ENCODE measurements at regions not wholly inside any gene's neighbourhood (a gene's known extent, or its start where the extent isn't known, plus 50 kb on each side); places are given as distances from the start of the nearest gene placed in this dataset.

DNA sequence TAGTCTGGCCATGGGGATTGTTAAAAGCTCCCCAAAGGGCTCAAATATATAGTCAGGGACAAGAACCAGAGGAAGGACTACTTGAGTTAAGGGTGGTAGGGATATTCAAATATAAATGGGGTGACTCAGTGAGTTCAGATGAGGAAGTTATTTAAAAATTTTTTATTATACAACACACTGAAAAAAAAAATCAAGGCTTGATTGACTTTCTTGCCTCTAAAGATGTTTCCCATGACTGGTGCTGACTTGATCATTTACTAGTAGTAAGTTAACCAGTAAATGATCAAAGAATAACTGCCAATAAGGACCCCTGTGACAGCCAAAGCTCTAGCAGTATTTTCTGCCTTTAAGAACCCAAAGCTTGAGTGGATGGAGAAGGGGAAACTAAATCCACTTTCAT lies 357.6 kb upstream of the NR5A2 start:
- H3K27me3 ChIP-seq (ENCODE audit: control insufficient read depth in 3 of 3, insufficient read depth in 3 of 3, low read length in 3 of 3) = no peaks in the 10 kb centered on the region
- no peak for FAIRE-seq
- no peaks in the 10 kb centered on the region for H3K4me1 ChIP-seq (ENCODE audit: control insufficient read depth in 3 of 3, insufficient read depth in 2 of 3, low read depth in 1 of 3, low read length in 2 of 3)
- H3K9me3 ChIP-seq (ENCODE audit: control insufficient read depth in 2 of 2, insufficient read depth in 1 of 2, low read depth in 1 of 2, low read length in 1 of 2) = no peaks in the 10 kb centered on the region
- H3K36me3 ChIP-seq (ENCODE audit: control insufficient read depth in 3 of 3, insufficient read depth in 2 of 3, low read depth in 1 of 3, low read length in 3 of 3) = no peaks in the 10 kb centered on the region
- H3K4me3 ChIP-seq (ENCODE audit: low read depth in 1 of 3, low read length in 3 of 3) = no peak overlapping the region
- no peak overlapping the region for H3K27ac ChIP-seq (ENCODE audit: low read depth in 1 of 3, low read length in 2 of 3)
- DNase-seq = no peak

DNA sequence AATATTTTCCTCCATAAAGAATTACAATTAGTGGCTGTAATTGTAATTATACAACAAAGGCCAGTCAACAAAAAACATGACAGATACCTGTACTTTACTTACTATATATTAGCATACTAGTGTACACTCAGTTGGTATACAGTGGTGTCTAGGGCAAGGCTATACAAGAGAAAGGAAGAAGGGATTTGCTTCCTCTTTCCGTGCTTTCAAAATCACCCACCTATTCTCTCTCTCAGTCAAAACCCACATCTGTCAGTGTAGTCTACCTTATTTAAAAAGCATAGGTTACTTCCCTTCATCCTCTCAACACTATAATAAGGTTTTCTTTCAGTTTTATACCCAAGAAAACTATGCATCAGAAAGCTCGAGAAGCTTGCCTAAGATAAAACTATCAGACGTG lies 355.8 kb upstream of the NR5A2 start:
- Histone ChIP-seq H3K9me3 (ENCODE audit: control insufficient read depth in 2 of 2, insufficient read depth in 1 of 2, low read depth in 1 of 2, low read length in 1 of 2) (no peaks in the 10 kb centered on the region), H3K4me1 (ENCODE audit: control insufficient read depth in 3 of 3, insufficient read depth in 2 of 3, low read depth in 1 of 3, low read length in 2 of 3) (no peaks in the 10 kb centered on the region), H3K27me3 (ENCODE audit: control insufficient read depth in 3 of 3, insufficient read depth in 3 of 3, low read length in 3 of 3) (no peaks in the 10 kb centered on the region), H3K36me3 (ENCODE audit: control insufficient read depth in 3 of 3, insufficient read depth in 2 of 3, low read depth in 1 of 3, low read length in 3 of 3) (no peaks in the 10 kb centered on the region), H3K27ac (ENCODE audit: low read depth in 1 of 3, low read length in 2 of 3) (no peak overlapping the region), H3K4me3 (ENCODE audit: low read depth in 1 of 3, low read length in 3 of 3) (no peak overlapping the region)
- FAIRE-seq (no peak), DNase-seq (no peak)
- WGBS, 3 donors = 85 to 87% (median 85%) methylated on average over 3 of the region's 3 CpGs

- no peaks in the 10 kb centered on the region for H3K4me1 ChIP-seq (ENCODE audit: control insufficient read depth in 3 of 3, insufficient read depth in 2 of 3, low read depth in 1 of 3, low read length in 2 of 3)
- 89 to 97% (median 90%) methylated on average over 3 of the region's 3 CpGs for WGBS, 3 donors
- FAIRE-seq = no peak
- H3K9me3 ChIP-seq (ENCODE audit: control insufficient read depth in 2 of 2, insufficient read depth in 1 of 2, low read depth in 1 of 2, low read length in 1 of 2) = no peaks in the 10 kb centered on the region
- no peak for DNase-seq
- no peak overlapping the region for H3K4me3 ChIP-seq (ENCODE audit: low read depth in 1 of 3, low read length in 3 of 3)
- H3K27ac ChIP-seq (ENCODE audit: low read depth in 1 of 3, low read length in 2 of 3) = no peak overlapping the region
- no peaks in the 10 kb centered on the region for H3K27me3 ChIP-seq (ENCODE audit: control insufficient read depth in 3 of 3, insufficient read depth in 3 of 3, low read length in 3 of 3)
- no peaks in the 10 kb centered on the region for H3K36me3 ChIP-seq (ENCODE audit: control insufficient read depth in 3 of 3, insufficient read depth in 2 of 3, low read depth in 1 of 3, low read length in 3 of 3)
Observed at GRCh38 chr1:199675937-199676336, 351.6 kb upstream of the NR5A2 start.

DNA sequence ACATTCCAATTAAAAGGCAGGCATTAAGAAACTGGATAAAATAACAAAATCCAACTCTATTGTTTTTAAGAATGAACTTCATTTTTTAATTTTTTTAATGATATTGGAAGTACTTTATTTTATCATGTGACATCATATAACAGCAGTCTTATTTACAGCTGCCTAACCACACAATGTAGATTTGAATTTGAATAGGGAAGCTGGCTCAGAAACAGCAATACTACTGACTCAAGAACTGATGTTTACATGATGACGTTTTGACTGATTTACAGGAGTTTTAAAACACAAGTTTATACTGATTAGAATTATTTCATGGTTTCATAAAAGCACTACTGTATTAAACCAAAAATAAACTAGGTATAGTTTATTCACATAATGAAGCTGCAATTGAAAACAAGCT lies 348.7 kb upstream of the NR5A2 start:
- no peaks in the 10 kb centered on the region for H3K27me3 ChIP-seq (ENCODE audit: control insufficient read depth in 3 of 3, insufficient read depth in 3 of 3, low read length in 3 of 3)
- no peak overlapping the region for H3K27ac ChIP-seq (ENCODE audit: low read depth in 1 of 3, low read length in 2 of 3)
- no peaks in the 10 kb centered on the region for H3K4me1 ChIP-seq (ENCODE audit: control insufficient read depth in 3 of 3, insufficient read depth in 2 of 3, low read depth in 1 of 3, low read length in 2 of 3)
- no peak overlapping the region for H3K4me3 ChIP-seq (ENCODE audit: low read depth in 1 of 3, low read length in 3 of 3)
- DNase-seq (no peak), FAIRE-seq (no peak)
- 17 to 42% (median 30%) methylated on average over 1 of the region's 1 CpG for WGBS, 3 donors
- no peaks in the 10 kb centered on the region for H3K9me3 ChIP-seq (ENCODE audit: control insufficient read depth in 2 of 2, insufficient read depth in 1 of 2, low read depth in 1 of 2, low read length in 1 of 2)
- H3K36me3 ChIP-seq (ENCODE audit: control insufficient read depth in 3 of 3, insufficient read depth in 2 of 3, low read depth in 1 of 3, low read length in 3 of 3) = no peaks in the 10 kb centered on the region

DNA sequence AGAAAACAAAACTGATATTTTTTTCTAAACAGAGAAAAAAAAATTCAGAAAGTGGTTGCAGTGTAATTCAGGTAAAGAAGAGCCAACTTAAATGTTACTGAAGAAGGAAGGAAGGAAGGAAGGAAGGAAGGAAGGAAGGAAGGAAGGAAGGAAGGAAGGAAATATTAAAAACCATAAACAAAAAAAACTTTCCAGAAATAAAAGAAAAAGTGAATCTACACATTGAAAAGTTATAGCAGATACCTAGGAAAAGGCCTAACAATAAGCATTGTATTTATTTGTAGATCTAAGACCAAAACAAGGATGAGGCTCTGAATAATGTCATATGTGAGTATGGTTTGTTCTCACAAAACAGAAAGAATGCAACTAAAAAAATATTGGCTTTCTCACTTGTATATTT lies 345.4 kb upstream of the NR5A2 start:
- Histone ChIP-seq H3K27ac (ENCODE audit: low read depth in 1 of 3, low read length in 2 of 3) (no peak overlapping the region), H3K4me3 (ENCODE audit: low read depth in 1 of 3, low read length in 3 of 3) (no peak overlapping the region)
- no peak for FAIRE-seq

DNA sequence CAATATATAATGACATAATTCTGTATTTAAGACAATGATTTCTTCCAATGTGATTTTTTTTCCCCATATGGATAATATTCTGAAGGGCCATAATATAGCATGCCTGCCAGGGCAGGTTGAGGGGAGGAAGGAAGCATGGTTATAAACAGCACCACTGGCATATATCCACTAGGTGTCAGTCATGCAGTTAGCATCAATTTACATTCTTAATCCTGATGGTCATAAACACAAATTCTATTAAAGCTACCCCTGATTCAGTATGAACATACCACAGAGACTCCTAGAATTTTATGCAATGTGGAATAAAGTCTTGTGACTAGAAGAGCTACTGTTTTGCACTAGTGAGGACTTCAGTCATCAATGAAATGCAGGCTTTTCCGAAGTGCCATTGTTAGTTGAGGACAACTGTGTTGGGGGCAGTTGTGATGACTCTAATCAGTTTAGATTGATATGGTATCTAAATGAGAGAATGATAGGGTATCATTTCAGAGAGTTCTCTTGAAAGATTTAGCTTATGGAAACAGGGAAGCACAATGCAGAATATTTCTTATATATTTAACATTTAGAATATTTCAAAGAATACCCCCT lies 342.7 kb upstream of the NR5A2 start:
- Histone ChIP-seq H3K36me3 (ENCODE audit: control insufficient read depth in 3 of 3, insufficient read depth in 2 of 3, low read depth in 1 of 3, low read length in 3 of 3) (no peaks in the 10 kb centered on the region), H3K9me3 (ENCODE audit: control insufficient read depth in 2 of 2, insufficient read depth in 1 of 2, low read depth in 1 of 2, low read length in 1 of 2) (no peaks in the 10 kb centered on the region), H3K27ac (ENCODE audit: low read depth in 1 of 3, low read length in 2 of 3) (no peak overlapping the region), H3K4me3 (ENCODE audit: low read depth in 1 of 3, low read length in 3 of 3) (no peak overlapping the region), H3K27me3 (ENCODE audit: control insufficient read depth in 3 of 3, insufficient read depth in 3 of 3, low read length in 3 of 3) (no peaks in the 10 kb centered on the region), H3K4me1 (ENCODE audit: control insufficient read depth in 3 of 3, insufficient read depth in 2 of 3, low read depth in 1 of 3, low read length in 2 of 3) (peaks cover 0 to 2% (median 0%) of the 10 kb centered on the region in 3 donors)
- 29 to 67% (median 50%) methylated on average over 1 of the region's 1 CpG for WGBS, 3 donors
- FAIRE-seq = no peak
- DNase-seq = peak; percentile 78 to 79

More for the DNA sequence above, 345.4 kb upstream of the NR5A2 start:
- Histone ChIP-seq H3K36me3 (ENCODE audit: control insufficient read depth in 3 of 3, insufficient read depth in 2 of 3, low read depth in 1 of 3, low read length in 3 of 3) (no peaks in the 10 kb centered on the region), H3K4me1 (ENCODE audit: control insufficient read depth in 3 of 3, insufficient read depth in 2 of 3, low read depth in 1 of 3, low read length in 2 of 3) (peaks cover 0 to 2% (median 0%) of the 10 kb centered on the region in 3 donors), H3K9me3 (ENCODE audit: control insufficient read depth in 2 of 2, insufficient read depth in 1 of 2, low read depth in 1 of 2, low read length in 1 of 2) (no peaks in the 10 kb centered on the region), H3K27me3 (ENCODE audit: control insufficient read depth in 3 of 3, insufficient read depth in 3 of 3, low read length in 3 of 3) (no peaks in the 10 kb centered on the region)
- DNase-seq = no peak

DNA sequence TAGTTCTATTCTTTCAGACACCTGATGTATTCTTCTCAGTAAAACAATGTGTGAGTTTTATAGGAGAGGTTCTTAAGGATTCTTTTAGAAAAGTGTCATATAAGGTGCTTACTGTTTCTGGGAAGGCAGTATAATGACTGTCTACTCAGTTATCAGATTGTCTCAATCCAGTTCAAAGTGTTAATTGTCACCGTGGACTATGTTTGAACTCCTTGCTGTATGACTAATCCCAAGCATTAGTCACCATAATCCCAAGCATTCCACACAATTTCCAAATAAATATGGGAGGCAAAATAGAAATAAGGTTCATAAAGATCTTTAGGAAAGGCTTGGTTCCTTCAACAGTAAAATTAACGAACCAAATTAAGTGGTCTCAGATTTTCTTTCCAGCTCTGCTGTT lies 342.1 kb upstream of the NR5A2 start:
- DNase-seq = peak; percentile 54 to 81
- no peaks in the 10 kb centered on the region for H3K36me3 ChIP-seq (ENCODE audit: control insufficient read depth in 3 of 3, insufficient read depth in 2 of 3, low read depth in 1 of 3, low read length in 3 of 3)
- no peaks in the 10 kb centered on the region for H3K27me3 ChIP-seq (ENCODE audit: control insufficient read depth in 3 of 3, insufficient read depth in 3 of 3, low read length in 3 of 3)
- no peaks in the 10 kb centered on the region for H3K9me3 ChIP-seq (ENCODE audit: control insufficient read depth in 2 of 2, insufficient read depth in 1 of 2, low read depth in 1 of 2, low read length in 1 of 2)
- H3K4me1 ChIP-seq (ENCODE audit: control insufficient read depth in 3 of 3, insufficient read depth in 2 of 3, low read depth in 1 of 3, low read length in 2 of 3) = peaks cover 0 to 2% (median 0%) of the 10 kb centered on the region in 3 donors
- no peak for FAIRE-seq
- H3K27ac ChIP-seq (ENCODE audit: low read depth in 1 of 3, low read length in 2 of 3) = no peak overlapping the region
- no peak overlapping the region for H3K4me3 ChIP-seq (ENCODE audit: low read depth in 1 of 3, low read length in 3 of 3)
- 26 to 46% (median 32%) methylated on average over 2 of the region's 2 CpGs for WGBS, 3 donors

DNA sequence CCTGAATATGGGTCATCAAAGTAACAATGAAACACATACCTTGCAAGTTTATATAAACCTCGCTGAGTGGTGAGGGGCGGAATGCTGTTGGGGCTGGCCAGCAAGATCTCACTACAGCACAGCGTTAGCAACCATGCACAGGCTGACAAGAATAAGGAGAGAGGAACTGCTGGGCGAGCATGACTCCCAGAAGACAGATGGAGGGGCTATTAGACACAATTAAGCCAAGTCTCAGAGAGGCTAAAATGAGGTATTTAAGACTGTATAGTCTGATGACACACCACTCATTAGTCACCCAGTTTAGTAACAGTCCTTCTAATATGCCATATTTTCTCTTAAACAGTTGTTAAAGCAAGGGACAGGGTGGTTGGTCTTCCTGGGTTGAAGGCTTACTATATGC lies 340.2 kb upstream of the NR5A2 start:
- FAIRE-seq (no peak), DNase-seq (no peak)
- WGBS, 3 donors = 86 to 87% (median 86%) methylated on average over 4 of the region's 4 CpGs

DNA sequence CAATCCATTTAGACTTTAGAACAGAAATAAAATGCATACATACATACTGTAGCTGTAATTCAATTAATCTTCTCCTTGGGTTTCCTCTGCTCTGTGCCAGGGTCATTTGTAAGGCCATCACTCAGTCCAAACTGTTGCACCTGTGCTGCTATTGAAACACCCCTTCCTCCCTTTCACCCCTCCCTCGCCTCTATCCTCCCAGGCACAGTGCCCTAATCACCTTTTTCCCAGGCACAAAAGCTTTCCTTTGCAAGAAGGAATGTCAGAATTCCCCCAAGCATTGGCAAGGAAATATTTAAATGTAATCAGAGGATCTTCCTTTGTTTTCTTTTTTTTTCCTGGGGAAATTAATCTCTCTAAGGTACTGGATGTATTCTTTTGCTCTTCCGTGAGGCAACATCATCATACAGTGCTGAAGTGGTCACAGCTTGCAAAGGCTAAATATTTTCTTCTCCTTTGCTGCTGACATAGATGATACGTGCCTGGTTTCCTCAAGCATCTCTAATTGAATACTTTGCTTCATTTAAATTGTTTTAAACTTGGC lies 339.3 kb upstream of the NR5A2 start:
- no peak for DNase-seq
- H3K4me1 ChIP-seq (ENCODE audit: control insufficient read depth in 3 of 3, insufficient read depth in 2 of 3, low read depth in 1 of 3, low read length in 2 of 3) = peaks cover 0 to 2% (median 0%) of the 10 kb centered on the region in 3 donors
- no peaks in the 10 kb centered on the region for H3K36me3 ChIP-seq (ENCODE audit: control insufficient read depth in 3 of 3, insufficient read depth in 2 of 3, low read depth in 1 of 3, low read length in 3 of 3)
- no peak overlapping the region for H3K4me3 ChIP-seq (ENCODE audit: low read depth in 1 of 3, low read length in 3 of 3)
- WGBS, 3 donors = 51 to 64% (median 59%) methylated on average over 3 of the region's 3 CpGs
- H3K27ac ChIP-seq (ENCODE audit: low read depth in 1 of 3, low read length in 2 of 3) = no peak overlapping the region
- FAIRE-seq = no peak
- no peaks in the 10 kb centered on the region for H3K9me3 ChIP-seq (ENCODE audit: control insufficient read depth in 2 of 2, insufficient read depth in 1 of 2, low read depth in 1 of 2, low read length in 1 of 2)
- H3K27me3 ChIP-seq (ENCODE audit: control insufficient read depth in 3 of 3, insufficient read depth in 3 of 3, low read length in 3 of 3) = no peaks in the 10 kb centered on the region

More for the DNA sequence above, 340.2 kb upstream of the NR5A2 start:
- no peaks in the 10 kb centered on the region for H3K27me3 ChIP-seq (ENCODE audit: control insufficient read depth in 3 of 3, insufficient read depth in 3 of 3, low read length in 3 of 3)
- H3K4me1 ChIP-seq (ENCODE audit: control insufficient read depth in 3 of 3, insufficient read depth in 2 of 3, low read depth in 1 of 3, low read length in 2 of 3) = peaks cover 0 to 2% (median 0%) of the 10 kb centered on the region in 3 donors
- H3K36me3 ChIP-seq (ENCODE audit: control insufficient read depth in 3 of 3, insufficient read depth in 2 of 3, low read depth in 1 of 3, low read length in 3 of 3) = no peaks in the 10 kb centered on the region
- no peak overlapping the region for H3K27ac ChIP-seq (ENCODE audit: low read depth in 1 of 3, low read length in 2 of 3)
- H3K4me3 ChIP-seq (ENCODE audit: low read depth in 1 of 3, low read length in 3 of 3) = no peak overlapping the region
- H3K9me3 ChIP-seq (ENCODE audit: control insufficient read depth in 2 of 2, insufficient read depth in 1 of 2, low read depth in 1 of 2, low read length in 1 of 2) = no peaks in the 10 kb centered on the region
